ENCODE measurements at regions not wholly inside any gene's neighbourhood (a gene's known extent, or its start where the extent isn't known, plus 50 kb on each side); places are given as distances from the start of the nearest gene placed in this dataset.

DNA sequence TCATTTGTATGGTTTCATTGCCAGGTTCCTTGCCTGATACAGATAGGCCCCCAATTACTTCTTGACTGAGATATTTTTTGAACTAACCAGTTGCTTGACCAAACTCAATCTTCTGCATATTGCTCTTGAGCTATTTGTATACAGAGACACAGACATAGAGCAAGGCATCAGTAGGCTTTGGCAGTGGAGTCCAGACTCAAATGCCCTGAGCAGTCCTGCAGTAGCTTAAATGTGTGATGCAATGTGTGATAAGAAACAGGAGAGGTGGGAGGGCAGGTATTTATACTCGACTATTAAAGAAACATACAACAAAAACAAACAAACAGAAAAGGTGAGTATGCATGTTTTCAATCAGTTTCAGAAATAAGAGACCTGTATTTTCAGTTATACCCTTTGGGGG is 197.9 kb upstream of the DAB1 start:
- Histone ChIP-seq H3K79me2 (ENCODE audit: insufficient read depth, low read length) (no peaks in the 10 kb centered on the region), H3K36me3 (ENCODE audit: insufficient read depth, low read length) (no peaks in the 10 kb centered on the region), H3K27me3 (ENCODE audit: insufficient read depth, low read length) (no peaks in the 10 kb centered on the region), H3K4me1 (ENCODE audit: insufficient read depth, low read length) (no peaks in the 10 kb centered on the region), H3K9me3 (ENCODE audit: insufficient read depth, low read depth, low read length) (no peaks in the 10 kb centered on the region), H4K20me1 (ENCODE audit: insufficient read depth, low read length) (no peaks in the 10 kb centered on the region), H3K9ac (ENCODE audit: low read length) (no peak overlapping the region), H3K4me2 (ENCODE audit: low read length) (no peak overlapping the region), H3K27ac (ENCODE audit: low read depth, low read length) (no peak overlapping the region), H3K4me3 (ENCODE audit: insufficient read depth, low read depth, low read length) (no peak overlapping the region), H2AFZ (ENCODE audit: low read depth, low read length) (no peak overlapping the region)
- DNase-seq (ENCODE audit: low read depth) (no peak), FAIRE-seq (no peak)
- no peaks in the 10 kb centered on the region for H3K36me3 Mint-ChIP-seq (ENCODE audit: low read depth, unreplicated experiment)
- no peaks in the 10 kb centered on the region for H3K27me3 Mint-ChIP-seq (ENCODE audit: low read depth, unreplicated experiment)
- H3K4me3 Mint-ChIP-seq (ENCODE audit: unreplicated experiment) = no peak overlapping the region
- no peak overlapping the region for H3K27ac Mint-ChIP-seq (ENCODE audit: unreplicated experiment)
- peaks cover 7% of the 10 kb centered on the region for H3K4me1 Mint-ChIP-seq (ENCODE audit: low read depth, unreplicated experiment)
- H3K9me3 Mint-ChIP-seq (ENCODE audit: unreplicated experiment) = no peaks in the 10 kb centered on the region
- TF ChIP-seq EZH2 (IDR thresholded peaks at IDR 0.05; ENCODE audit: insufficient read depth, low read length) = no peak
- TF ChIP-seq, protein P1, sequence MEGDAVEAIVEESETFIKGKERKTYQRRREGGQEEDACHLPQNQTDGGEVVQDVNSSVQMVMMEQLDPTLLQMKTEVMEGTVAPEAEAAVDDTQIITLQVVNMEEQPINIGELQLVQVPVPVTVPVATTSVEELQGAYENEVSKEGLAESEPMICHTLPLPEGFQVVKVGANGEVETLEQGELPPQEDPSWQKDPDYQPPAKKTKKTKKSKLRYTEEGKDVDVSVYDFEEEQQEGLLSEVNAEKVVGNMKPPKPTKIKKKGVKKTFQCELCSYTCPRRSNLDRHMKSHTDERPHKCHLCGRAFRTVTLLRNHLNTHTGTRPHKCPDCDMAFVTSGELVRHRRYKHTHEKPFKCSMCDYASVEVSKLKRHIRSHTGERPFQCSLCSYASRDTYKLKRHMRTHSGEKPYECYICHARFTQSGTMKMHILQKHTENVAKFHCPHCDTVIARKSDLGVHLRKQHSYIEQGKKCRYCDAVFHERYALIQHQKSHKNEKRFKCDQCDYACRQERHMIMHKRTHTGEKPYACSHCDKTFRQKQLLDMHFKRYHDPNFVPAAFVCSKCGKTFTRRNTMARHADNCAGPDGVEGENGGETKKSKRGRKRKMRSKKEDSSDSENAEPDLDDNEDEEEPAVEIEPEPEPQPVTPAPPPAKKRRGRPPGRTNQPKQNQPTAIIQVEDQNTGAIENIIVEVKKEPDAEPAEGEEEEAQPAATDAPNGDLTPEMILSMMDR (IDR thresholded peaks at IDR 0.05; ENCODE audit: insufficient read depth, low read depth, low read length) = no peak

DNA sequence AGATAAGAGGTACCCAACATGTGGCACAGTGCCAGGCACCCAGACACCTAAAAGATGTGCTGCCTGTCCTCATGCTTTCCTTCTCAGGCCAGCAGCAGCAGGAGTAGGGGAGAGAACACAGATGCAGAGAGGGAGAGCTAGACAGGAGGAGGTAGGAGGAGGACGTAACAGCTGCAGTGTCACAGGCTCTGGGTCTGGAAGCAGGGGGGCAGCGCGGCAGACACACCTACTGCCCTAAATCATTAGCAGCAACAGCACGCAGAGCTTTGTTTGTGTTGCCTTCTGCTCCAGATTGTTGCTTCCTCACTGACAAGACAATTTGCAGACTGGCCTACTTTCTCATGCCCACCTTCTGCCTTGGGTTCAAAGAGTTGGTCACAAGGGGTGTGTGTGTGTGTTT is 196.7 kb upstream of the DAB1 start:
- H3K36me3 ChIP-seq (ENCODE audit: insufficient read depth, low read length) = no peaks in the 10 kb centered on the region
- FAIRE-seq (no peak), DNase-seq (ENCODE audit: low read depth) (no peak)
- H3K4me3 ChIP-seq (ENCODE audit: insufficient read depth, low read depth, low read length) = no peak overlapping the region
- H3K9me3 ChIP-seq (ENCODE audit: insufficient read depth, low read depth, low read length) = no peaks in the 10 kb centered on the region
- no peak overlapping the region for H2AFZ ChIP-seq (ENCODE audit: low read depth, low read length)
- Mint-ChIP-seq H3K27me3 (ENCODE audit: low read depth, unreplicated experiment) (no peaks in the 10 kb centered on the region), H3K4me1 (ENCODE audit: low read depth, unreplicated experiment) (peaks cover 7% of the 10 kb centered on the region), H3K4me3 (ENCODE audit: unreplicated experiment) (no peak overlapping the region), H3K9me3 (ENCODE audit: unreplicated experiment) (no peaks in the 10 kb centered on the region), H3K27ac (ENCODE audit: unreplicated experiment) (no peak overlapping the region), H3K36me3 (ENCODE audit: low read depth, unreplicated experiment) (no peaks in the 10 kb centered on the region)
- TF ChIP-seq, protein P1 (IDR thresholded peaks at IDR 0.05; ENCODE audit: insufficient read depth, low read depth, low read length) = no peak
- no peak for TF ChIP-seq EZH2 (IDR thresholded peaks at IDR 0.05; ENCODE audit: insufficient read depth, low read length)
- no peaks in the 10 kb centered on the region for H4K20me1 ChIP-seq (ENCODE audit: insufficient read depth, low read length)
- H3K9ac ChIP-seq (ENCODE audit: low read length) = no peak overlapping the region
- H3K27me3 ChIP-seq (ENCODE audit: insufficient read depth, low read length) = no peaks in the 10 kb centered on the region
- H3K27ac ChIP-seq (ENCODE audit: low read depth, low read length) = no peak overlapping the region
- H3K4me1 ChIP-seq (ENCODE audit: insufficient read depth, low read length) = no peaks in the 10 kb centered on the region
- H3K4me2 ChIP-seq (ENCODE audit: low read length) = no peak overlapping the region
- no peaks in the 10 kb centered on the region for H3K79me2 ChIP-seq (ENCODE audit: insufficient read depth, low read length)

DNA sequence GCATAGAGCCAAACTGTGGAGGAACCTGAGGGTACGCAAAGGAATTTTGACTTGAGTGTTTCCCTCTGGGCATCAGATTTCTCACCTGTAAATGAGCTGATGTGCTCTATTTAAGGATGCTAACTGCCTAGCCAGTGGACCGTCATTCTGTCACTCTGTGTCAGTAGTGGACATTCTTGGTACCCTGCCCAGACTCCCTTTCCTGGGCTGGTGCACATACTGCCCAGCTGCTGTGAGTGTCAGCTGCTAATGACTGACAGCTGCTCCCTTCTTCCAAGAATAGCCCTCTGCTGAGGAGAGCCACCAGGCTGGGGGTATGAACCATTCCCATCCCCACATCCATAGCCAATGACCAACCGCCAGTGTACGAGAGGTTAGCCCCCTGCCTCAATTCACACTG is 193.1 kb upstream of the DAB1 start:
- no peaks in the 10 kb centered on the region for H3K27me3 Mint-ChIP-seq (ENCODE audit: low read depth, unreplicated experiment)
- no peak overlapping the region for H2AFZ ChIP-seq (ENCODE audit: low read depth, low read length)

More for the DNA sequence above, 193.1 kb upstream of the DAB1 start:
- Histone ChIP-seq H3K27me3 (ENCODE audit: insufficient read depth, low read length) (no peaks in the 10 kb centered on the region), H3K4me2 (ENCODE audit: low read length) (no peak overlapping the region), H3K9me3 (ENCODE audit: insufficient read depth, low read depth, low read length) (no peaks in the 10 kb centered on the region), H3K36me3 (ENCODE audit: insufficient read depth, low read length) (no peaks in the 10 kb centered on the region), H3K9ac (ENCODE audit: low read length) (no peak overlapping the region), H4K20me1 (ENCODE audit: insufficient read depth, low read length) (no peaks in the 10 kb centered on the region), H3K79me2 (ENCODE audit: insufficient read depth, low read length) (no peaks in the 10 kb centered on the region), H3K27ac (ENCODE audit: low read depth, low read length) (no peak overlapping the region), H3K4me1 (ENCODE audit: insufficient read depth, low read length) (no peaks in the 10 kb centered on the region), H3K4me3 (ENCODE audit: insufficient read depth, low read depth, low read length) (no peak overlapping the region)
- no peak for FAIRE-seq
- TF ChIP-seq EZH2 (IDR thresholded peaks at IDR 0.05; ENCODE audit: insufficient read depth, low read length) = no peak
- TF ChIP-seq, protein P1 (IDR thresholded peaks at IDR 0.05; ENCODE audit: insufficient read depth, low read depth, low read length) = no peak
- H3K4me3 Mint-ChIP-seq (ENCODE audit: unreplicated experiment) = no peak overlapping the region
- DNase-seq (ENCODE audit: low read depth) = no peak
- no peak overlapping the region for H3K27ac Mint-ChIP-seq (ENCODE audit: unreplicated experiment)
- no peaks in the 10 kb centered on the region for H3K36me3 Mint-ChIP-seq (ENCODE audit: low read depth, unreplicated experiment)
- H3K9me3 Mint-ChIP-seq (ENCODE audit: unreplicated experiment) = no peaks in the 10 kb centered on the region
- no peaks in the 10 kb centered on the region for H3K4me1 Mint-ChIP-seq (ENCODE audit: low read depth, unreplicated experiment)

Measured in astrocyte (in vitro differentiated cells and primary cell).